SU-DHL-6 (cell line): ENCODE measurements at regions not wholly inside any gene's neighbourhood (a gene's known extent, or its start where the extent isn't known, plus 50 kb on each side); places are given as distances from the start of the nearest gene placed in this dataset.

Experiments
- CTCF ChIP-seq: fragments of 200-600 bp; sonication (generic); IDR thresholded peaks from one replicate; pipeline ENCODE4 v1.5.1; 2017; ENCODE audit warnings: antibody characterized with exemption, mild to moderate bottlenecking, low read length, moderate library complexity; ENCODE audit not compliant: insufficient read depth, poor library complexity, severe bottlenecking
- EZH2phosphoT487 ChIP-seq: fragments of 200-600 bp; sonication (generic), shearing (Covaris generic); conservative IDR thresholded peaks from 2 replicates; pipeline ENCODE4 v1.6.1; 2018; ENCODE audit warnings: mild to moderate bottlenecking, antibody characterized with exemption, low read length, moderate library complexity, mixed read lengths

GRCh38 chr16:85173981-85174751 is 61.9 kb upstream of the CIBAR2 start:
- no peak for TF ChIP-seq CTCF
- no peak for TF ChIP-seq EZH2phosphoT487
